ENCODE measurements at regions not wholly inside any gene's neighbourhood (a gene's known extent, or its start where the extent isn't known, plus 50 kb on each side); places are given as distances from the start of the nearest gene placed in this dataset.

- H3K4me3 Mint-ChIP-seq = no peak overlapping the region
- peaks cover 27% of the 10 kb centered on the region for H3K9me3 Mint-ChIP-seq
- Histone ChIP-seq H3K36me3 (ENCODE audit: control insufficient read depth, insufficient read depth, low read length) (no peaks in the 10 kb centered on the region), H3K4me1 (ENCODE audit: control insufficient read depth, insufficient read depth, low read length) (no peaks in the 10 kb centered on the region), H3K27me3 (ENCODE audit: control insufficient read depth, insufficient read depth, low read length, poor library complexity, severe bottlenecking) (no peaks in the 10 kb centered on the region), H3K27ac (ENCODE audit: low read depth, low read length) (no peak overlapping the region), H3K9ac (ENCODE audit: extremely low read depth, low read length, poor library complexity, severe bottlenecking) (no peak overlapping the region), H3K4me3 (ENCODE audit: low read length) (no peak overlapping the region), H3K9me3 (ENCODE audit: control insufficient read depth, low read length) (peaks cover 12% of the 10 kb centered on the region)
- no peak for TF ChIP-seq CTCF (conservative IDR thresholded peaks at IDR 0.05)
- H3K4me1 Mint-ChIP-seq = no peaks in the 10 kb centered on the region
- H3K27me3 Mint-ChIP-seq (ENCODE audit: insufficient read depth) = peaks cover 2% of the 10 kb centered on the region
- no peak for DNase-seq
- WGBS, 2 experiments (ENCODE audit: insufficient coverage in 1 of 2, insufficient read length in 1 of 2) = 75% methylated on average over 1 of the region's 1 CpG; no CpG with 5 or more reads in 1 of the 2 experiments
- peaks cover 6% of the 10 kb centered on the region for H3K36me3 Mint-ChIP-seq (ENCODE audit: low read depth)
- no peak overlapping the region for H3K27ac Mint-ChIP-seq
Observed at GRCh38 chr5:154557548-154557947, 79.5 kb upstream of the HAND1 start.

GRCh38 chr5:154547551-154547950 lies 69.5 kb upstream of the HAND1 start:
- Histone ChIP-seq H3K27me3 (ENCODE audit: control insufficient read depth, insufficient read depth, low read length, poor library complexity, severe bottlenecking) (no peaks in the 10 kb centered on the region), H3K4me3 (ENCODE audit: low read length) (no peak overlapping the region), H3K4me1 (ENCODE audit: control insufficient read depth, insufficient read depth, low read length) (no peaks in the 10 kb centered on the region), H3K9ac (ENCODE audit: extremely low read depth, low read length, poor library complexity, severe bottlenecking) (no peak overlapping the region), H3K27ac (ENCODE audit: low read depth, low read length) (no peak overlapping the region), H3K36me3 (ENCODE audit: control insufficient read depth, insufficient read depth, low read length) (no peaks in the 10 kb centered on the region), H3K9me3 (ENCODE audit: control insufficient read depth, low read length) (no peaks in the 10 kb centered on the region)
- Mint-ChIP-seq H3K27ac (no peak overlapping the region), H3K9me3 (peaks cover 7% of the 10 kb centered on the region), H3K36me3 (ENCODE audit: low read depth) (no peaks in the 10 kb centered on the region), H3K4me3 (no peak overlapping the region), H3K4me1 (no peaks in the 10 kb centered on the region), H3K27me3 (ENCODE audit: insufficient read depth) (peaks cover 25% of the 10 kb centered on the region)
- TF ChIP-seq CTCF (conservative IDR thresholded peaks at IDR 0.05) = no peak
- 100% methylated on average over 1 of the region's 1 CpG for WGBS, 2 experiments (ENCODE audit: insufficient coverage in 1 of 2, insufficient read length in 1 of 2)
- no peak for DNase-seq

GRCh38 chr5:154546719-154547118 lies 68.7 kb upstream of the HAND1 start:
- DNase-seq = no peak
- Histone ChIP-seq H3K9me3 (ENCODE audit: control insufficient read depth, low read length) (no peaks in the 10 kb centered on the region), H3K4me1 (ENCODE audit: control insufficient read depth, insufficient read depth, low read length) (no peaks in the 10 kb centered on the region), H3K4me3 (ENCODE audit: low read length) (no peak overlapping the region), H3K27me3 (ENCODE audit: control insufficient read depth, insufficient read depth, low read length, poor library complexity, severe bottlenecking) (no peaks in the 10 kb centered on the region), H3K36me3 (ENCODE audit: control insufficient read depth, insufficient read depth, low read length) (no peaks in the 10 kb centered on the region), H3K27ac (ENCODE audit: low read depth, low read length) (no peak overlapping the region), H3K9ac (ENCODE audit: extremely low read depth, low read length, poor library complexity, severe bottlenecking) (no peak overlapping the region)
- no peak overlapping the region for H3K4me3 Mint-ChIP-seq
- H3K9me3 Mint-ChIP-seq = peaks cover 7% of the 10 kb centered on the region
- H3K36me3 Mint-ChIP-seq (ENCODE audit: low read depth) = no peaks in the 10 kb centered on the region
- no peak for TF ChIP-seq CTCF (conservative IDR thresholded peaks at IDR 0.05)
- 93 to 94% methylated on average over 2 to 5 of the region's 5 CpGs for whole genome bisulfite sequencing, 2 experiments (ENCODE audit: insufficient coverage in 1 of 2, insufficient read length in 1 of 2)
- H3K27me3 Mint-ChIP-seq (ENCODE audit: insufficient read depth) = peaks cover 33% of the 10 kb centered on the region
- H3K27ac Mint-ChIP-seq = no peak overlapping the region
- peaks cover 4% of the 10 kb centered on the region for H3K4me1 Mint-ChIP-seq
